CD14-positive monocyte (primary cell): ENCODE measurements at regions not wholly inside any gene's neighbourhood (a gene's known extent, or its start where the extent isn't known, plus 50 kb on each side); places are given as distances from the start of the nearest gene placed in this dataset.

Experiments
- DNase-seq, 3 donors: peaks; one replicate each; pipeline ENCODE4 v3.0.0-alpha.2; 2011 to 2022
- H2AFZ ChIP-seq: 2 replicates; pipeline ENCODE4 v1.6.0; 2012; ENCODE audit warnings: mild to moderate bottlenecking, low read depth, low read length, inconsistent platforms; ENCODE audit not compliant: insufficient read depth, poor library complexity, severe bottlenecking
- H3K27ac ChIP-seq, 2 donors: 1 replicate in 1 of 2; 2 replicates in 1 of 2; pipeline ENCODE4 v1.5.1; 2012 to 2013; ENCODE audit warnings: low read length in 2 of 2, control low read depth in 1 of 2, inconsistent platforms in 1 of 2, low read depth in 1 of 2, mild to moderate bottlenecking in 1 of 2
- H3K27me3 ChIP-seq, 2 donors: one replicate each; pipeline versions ENCODE4 v1.6.0 to v1.6.1; 2011 to 2013; ENCODE audit warnings: low read length in 2 of 2; ENCODE audit not compliant: control insufficient read depth in 2 of 2, insufficient read depth in 2 of 2
- H3K36me3 ChIP-seq, 2 donors: replicated peaks in 1 of 2; 1 replicate in 1 of 2; 2 replicates in 1 of 2; pipeline versions ENCODE4 v1.5.1 to v1.6.1; 2012 to 2013; ENCODE audit warnings: low read length in 2 of 2, control low read depth in 1 of 2, inconsistent platforms in 1 of 2, mild to moderate bottlenecking in 1 of 2; ENCODE audit not compliant: insufficient read depth in 2 of 2, control insufficient read depth in 1 of 2
- H3K4me1 ChIP-seq, 2 donors: 1 replicate in 1 of 2; 2 replicates in 1 of 2; pipeline versions ENCODE4 v1.5.1 to v1.6.1; 2012 to 2013; ENCODE audit warnings: low read length in 2 of 2, control low read depth in 1 of 2, inconsistent platforms in 1 of 2, mild to moderate bottlenecking in 1 of 2, moderate library complexity in 1 of 2; ENCODE audit not compliant: insufficient read depth in 2 of 2, control insufficient read depth in 1 of 2
- H3K4me2 ChIP-seq: replicated peaks from 2 replicates; pipeline ENCODE3; 2012; ENCODE audit warnings: low read length, moderate library complexity, mild to moderate bottlenecking; ENCODE audit not compliant: poor library complexity, severe bottlenecking; ENCODE audit errors: extremely low read depth
- H3K4me3 ChIP-seq, 3 experiments: fragments of 200-600 bp in 1 of 3; sonication (generic) in 1 of 3; replicated peaks in 1 of 3; 1 replicate in 2 of 3; 2 replicates in 1 of 3; pipeline ENCODE4 v1.5.1; 2011 to 2013; ENCODE audit warnings: low read length in 3 of 3, mild to moderate bottlenecking in 3 of 3, control low read depth in 2 of 3, low read depth in 2 of 3, inconsistent platforms in 1 of 3, moderate library complexity in 1 of 3
- H3K79me2 ChIP-seq: 2 replicates; pipeline ENCODE4 v1.6.0; 2012; ENCODE audit warnings: mild to moderate bottlenecking, control low read depth, inconsistent platforms, low read length, moderate library complexity; ENCODE audit not compliant: insufficient read depth
- H3K9ac ChIP-seq: 2 replicates; pipeline ENCODE4 v1.6.0; 2017; ENCODE audit warnings: low read length, mild to moderate bottlenecking; ENCODE audit not compliant: insufficient read depth, poor library complexity, severe bottlenecking
- H3K9me3 ChIP-seq, 2 donors: replicated peaks in 1 of 2; 1 replicate in 1 of 2; 2 replicates in 1 of 2; pipeline versions ENCODE4 v1.5.1 to v1.6.1; 2012 to 2013; ENCODE audit warnings: low read length in 2 of 2, control low read depth in 1 of 2; ENCODE audit not compliant: control insufficient read depth in 1 of 2, insufficient read depth in 1 of 2
- H4K20me1 ChIP-seq: 2 replicates; pipeline ENCODE4 v1.6.0; 2012; ENCODE audit warnings: mild to moderate bottlenecking, low read length, control low read depth, moderate library complexity; ENCODE audit not compliant: insufficient read depth
- H3K27ac Mint-ChIP-seq, 7 donors: one replicate each; pipeline ENCODE4 v1.8.0; 2020; ENCODE audit warnings: mild to moderate bottlenecking in 7 of 7, mixed read lengths in 7 of 7, moderate library complexity in 6 of 7, inconsistent platforms in 2 of 7
- H3K27me3 Mint-ChIP-seq, 3 donors: one replicate each; pipeline ENCODE4 v1.8.0; 2021 to 2022; ENCODE audit warnings: low read depth in 3 of 3, mild to moderate bottlenecking in 3 of 3, mixed read lengths in 3 of 3, moderate library complexity in 3 of 3, inconsistent platforms in 1 of 3
- H3K36me3 Mint-ChIP-seq, 2 donors: one replicate each; pipeline ENCODE4 v1.8.0; 2020; ENCODE audit warnings: mixed read lengths in 2 of 2, inconsistent platforms in 1 of 2, mild to moderate bottlenecking in 1 of 2
- H3K4me1 Mint-ChIP-seq: one replicate; pipeline ENCODE4 v1.8.0; 2020; ENCODE audit warnings: mild to moderate bottlenecking, mixed read lengths
- H3K4me3 Mint-ChIP-seq, 2 donors: one replicate each; pipeline ENCODE4 v1.8.0; 2020; ENCODE audit warnings: mild to moderate bottlenecking in 2 of 2, mixed read lengths in 2 of 2, moderate library complexity in 1 of 2
- H3K9me3 Mint-ChIP-seq, 7 donors: one replicate each; pipeline ENCODE4 v1.8.0; 2020 to 2022; ENCODE audit warnings: mixed read lengths in 7 of 7, mild to moderate bottlenecking in 6 of 7, moderate library complexity in 6 of 7, inconsistent platforms in 2 of 7
- WGBS: methylation state at CpG from one replicate; pipeline ENCODE4 v1.1.5; 2013; ENCODE audit warnings: missing lambda C conversion rate; ENCODE audit not compliant: insufficient coverage; 5-methylcytosine and 5-hydroxymethylcytosine counted together
- intact Hi-C, 2 donors: fragments of 100-400 bp; cut with micrococcal nuclease; formaldehyde crosslinking; loops; one replicate each; pipeline versions ENCODE4 v1.15.0 to v1.15.1; 2023
- TF ChIP-seq, protein P1 (sequence below): fragments of 200-600 bp; IDR thresholded peaks from one replicate; pipeline ENCODE4 v1.8.0; 2022; ENCODE audit warnings: antibody characterized with exemption, mild to moderate bottlenecking

GRCh38 chr6:100179576-100179975 lies 185.6 kb upstream of the MCHR2 start:
- peaks cover 0 to 1% (median 0%) of the 10 kb centered on the region in 7 donors for H3K9me3 Mint-ChIP-seq
- no peaks in the 10 kb centered on the region for H3K4me1 Mint-ChIP-seq
- DNase-seq: no peak
- no peak overlapping the region for H3K27ac ChIP-seq
- H3K36me3 Mint-ChIP-seq: no peaks in the 10 kb centered on the region
- no peaks in the 10 kb centered on the region for H3K9me3 ChIP-seq
- no peak overlapping the region for H3K4me3 ChIP-seq
- H3K4me3 Mint-ChIP-seq: no peak overlapping the region
- no peaks in the 10 kb centered on the region for H4K20me1 ChIP-seq
- no CpG with 5 or more reads among the region's 1 CpG for WGBS
- H3K27ac Mint-ChIP-seq: no peak overlapping the region
- H3K27me3 ChIP-seq: no peaks in the 10 kb centered on the region
- H3K4me2 ChIP-seq: no peak overlapping the region
- H3K4me1 ChIP-seq: no peaks in the 10 kb centered on the region
- H2AFZ ChIP-seq: no peak overlapping the region
- H3K9ac ChIP-seq: no peak overlapping the region
- intact Hi-C loops: no loop called here
- peaks cover 2 to 6% (median 3%) of the 10 kb centered on the region in 3 donors for H3K27me3 Mint-ChIP-seq
- no peaks in the 10 kb centered on the region for H3K79me2 ChIP-seq
- TF ChIP-seq, protein P1, sequence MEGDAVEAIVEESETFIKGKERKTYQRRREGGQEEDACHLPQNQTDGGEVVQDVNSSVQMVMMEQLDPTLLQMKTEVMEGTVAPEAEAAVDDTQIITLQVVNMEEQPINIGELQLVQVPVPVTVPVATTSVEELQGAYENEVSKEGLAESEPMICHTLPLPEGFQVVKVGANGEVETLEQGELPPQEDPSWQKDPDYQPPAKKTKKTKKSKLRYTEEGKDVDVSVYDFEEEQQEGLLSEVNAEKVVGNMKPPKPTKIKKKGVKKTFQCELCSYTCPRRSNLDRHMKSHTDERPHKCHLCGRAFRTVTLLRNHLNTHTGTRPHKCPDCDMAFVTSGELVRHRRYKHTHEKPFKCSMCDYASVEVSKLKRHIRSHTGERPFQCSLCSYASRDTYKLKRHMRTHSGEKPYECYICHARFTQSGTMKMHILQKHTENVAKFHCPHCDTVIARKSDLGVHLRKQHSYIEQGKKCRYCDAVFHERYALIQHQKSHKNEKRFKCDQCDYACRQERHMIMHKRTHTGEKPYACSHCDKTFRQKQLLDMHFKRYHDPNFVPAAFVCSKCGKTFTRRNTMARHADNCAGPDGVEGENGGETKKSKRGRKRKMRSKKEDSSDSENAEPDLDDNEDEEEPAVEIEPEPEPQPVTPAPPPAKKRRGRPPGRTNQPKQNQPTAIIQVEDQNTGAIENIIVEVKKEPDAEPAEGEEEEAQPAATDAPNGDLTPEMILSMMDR: no peak
- H3K36me3 ChIP-seq: no peaks in the 10 kb centered on the region

DNA sequence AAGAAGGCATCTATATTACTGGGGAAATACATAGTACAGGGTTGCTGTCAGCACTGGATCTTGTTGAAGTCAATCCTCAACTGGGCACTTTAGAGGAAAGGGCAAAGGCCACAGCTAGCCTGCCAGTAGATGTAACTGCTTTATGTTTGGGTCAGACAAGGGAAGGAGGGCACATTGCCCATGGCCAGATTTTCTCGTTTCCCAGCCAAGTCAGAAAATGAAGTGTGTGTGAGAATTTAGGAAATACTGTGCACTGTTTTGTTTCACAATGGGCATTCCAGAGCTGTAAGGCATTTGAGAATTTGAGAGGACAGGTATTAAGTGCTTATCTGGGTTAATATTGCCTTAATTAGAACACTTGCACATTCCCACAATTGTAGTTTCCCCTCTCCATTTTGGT lies 183.9 kb upstream of the MCHR2 start:
- no peaks in the 10 kb centered on the region for H3K4me1 ChIP-seq
- Mint-ChIP-seq H3K27ac (no peak overlapping the region), H3K4me3 (no peak overlapping the region), H3K4me1 (no peaks in the 10 kb centered on the region), H3K9me3 (peaks cover 0 to 1% (median 0%) of the 10 kb centered on the region in 7 donors), H3K27me3 (peaks cover 0 to 6% (median 5%) of the 10 kb centered on the region in 3 donors), H3K36me3 (no peaks in the 10 kb centered on the region)
- DNase-seq: no peak
- no peaks in the 10 kb centered on the region for H3K27me3 ChIP-seq
- H3K4me2 ChIP-seq: no peak overlapping the region
- no peak overlapping the region for H3K4me3 ChIP-seq
- no peak overlapping the region for H3K27ac ChIP-seq
- no peaks in the 10 kb centered on the region for H3K79me2 ChIP-seq
- no peaks in the 10 kb centered on the region for H3K9me3 ChIP-seq
- H4K20me1 ChIP-seq: no peaks in the 10 kb centered on the region
- TF ChIP-seq, protein P1: no peak
- H3K36me3 ChIP-seq: no peaks in the 10 kb centered on the region
- no peak overlapping the region for H2AFZ ChIP-seq
- intact Hi-C loops: no loop called here
- no peak overlapping the region for H3K9ac ChIP-seq
- 43% methylated on average over 1 of the region's 1 CpG for WGBS
